Stimulated activated naive CD4-positive, alpha-beta T cell treated with Interleukin-2 at 50 U/mL for 16 hours (primary cell): ENCODE measurements at regions not wholly inside any gene's neighbourhood (a gene's known extent, or its start where the extent isn't known, plus 50 kb on each side); places are given as distances from the start of the nearest gene placed in this dataset.

Experiments used
- DNase-seq: peaks from one replicate; lab custom pipeline; 2025; lab: John Stamatoyannopoulos, UW

- DNase-seq = no peak
Observed at GRCh38 chr4:60790608-60791007, 409.5 kb upstream of the ADGRL3 start.

GRCh38 chr4:60794372-60794771 is 405.8 kb upstream of the ADGRL3 start:
- no peak for DNase-seq

- no peak for DNase-seq
Observed at GRCh38 chr4:60799214-60799613, 400.9 kb upstream of the ADGRL3 start.

GRCh38 chr4:60800701-60801100 is 399.4 kb upstream of the ADGRL3 start:
- no peak for DNase-seq

- no peak for DNase-seq
Observed at GRCh38 chr4:60805500-60806313, 394.4 kb upstream of the ADGRL3 start.

- DNase-seq = no peak
Observed at GRCh38 chr4:60808726-60809485, 391.2 kb upstream of the ADGRL3 start.

GRCh38 chr4:60809486-60809800 is 390.7 kb upstream of the ADGRL3 start:
- DNase-seq = no peak

GRCh38 chr4:60812811-60813210 is 387.3 kb upstream of the ADGRL3 start:
- DNase-seq = no peak

GRCh38 chr4:60814549-60814948 is 385.6 kb upstream of the ADGRL3 start:
- no peak for DNase-seq

- no peak for DNase-seq
Observed at GRCh38 chr4:60817609-60818008, 382.5 kb upstream of the ADGRL3 start.

- no peak for DNase-seq
Observed at GRCh38 chr4:60822986-60823385, 377.1 kb upstream of the ADGRL3 start.

- DNase-seq = no peak
Observed at GRCh38 chr4:60840020-60840419, 360.1 kb upstream of the ADGRL3 start.

GRCh38 chr4:60846678-60847077 is 353.4 kb upstream of the ADGRL3 start:
- no peak for DNase-seq

GRCh38 chr4:60847614-60848013 is 352.5 kb upstream of the ADGRL3 start:
- DNase-seq = no peak

- DNase-seq = no peak
Observed at GRCh38 chr4:60857130-60857753, 342.9 kb upstream of the ADGRL3 start.

- no peak for DNase-seq
Observed at GRCh38 chr4:60863442-60863841, 336.7 kb upstream of the ADGRL3 start.

GRCh38 chr4:60865273-60865672 is 334.9 kb upstream of the ADGRL3 start:
- no peak for DNase-seq

- no peak for DNase-seq
Observed at GRCh38 chr4:60868232-60868960, 331.7 kb upstream of the ADGRL3 start.

GRCh38 chr4:60879135-60879701 is 320.9 kb upstream of the ADGRL3 start:
- no peak for DNase-seq

- no peak for DNase-seq
Observed at GRCh38 chr4:60884587-60884986, 315.5 kb upstream of the ADGRL3 start.

GRCh38 chr4:60885011-60885410 is 315.1 kb upstream of the ADGRL3 start:
- DNase-seq = no peak

- no peak for DNase-seq
Observed at GRCh38 chr4:60890743-60891142, 309.4 kb upstream of the ADGRL3 start.
